Stimulated activated CD4-positive, alpha-beta T cell treated with anti-CD3 and anti-CD28 coated beads, Interleukin-1b, Interleukin-23, amount 100 ng/mL, for 4 hours (primary cell): ENCODE measurements at regions not wholly inside any gene's neighbourhood (a gene's known extent, or its start where the extent isn't known, plus 50 kb on each side); places are given as distances from the start of the nearest gene placed in this dataset.
A peak's percentile ranks its signal among the peaks of the same experiment; 100 is the strongest.

Source experiments
- DNase-seq, 2 donors: peaks; one replicate each; pipeline ENCODE4 v3.0.0-alpha.2; 2020; ENCODE audit warnings: low read depth in 2 of 2

- no peak for DNase-seq
Observed at GRCh38 chr11:32161293-32161692, 70.4 kb downstream of the RCN1 start.

- DNase-seq, result no peak
Observed at GRCh38 chr11:32162351-32162750, 71.5 kb downstream of the RCN1 start.

DNA sequence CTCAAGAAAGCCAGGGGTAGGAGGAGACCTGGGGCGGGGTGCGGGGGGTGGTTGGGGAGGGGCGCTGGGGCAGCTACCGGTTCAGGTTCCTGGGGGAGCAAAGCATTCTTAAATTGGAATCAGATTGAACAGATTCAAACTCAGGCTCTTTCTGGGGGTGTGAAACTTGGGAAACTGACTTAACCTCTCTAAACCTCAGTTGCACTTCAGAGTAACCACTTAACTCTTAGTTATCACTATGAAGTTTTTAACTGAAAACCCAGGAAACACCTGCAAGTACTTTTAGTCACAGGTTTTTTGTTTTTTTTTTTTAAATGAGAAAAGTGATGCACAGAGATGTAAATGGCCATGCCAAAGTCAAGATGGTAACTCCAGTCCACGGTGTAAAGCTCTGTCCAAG lies 72.0 kb downstream of the RCN1 start:
- no peak for DNase-seq

DNA sequence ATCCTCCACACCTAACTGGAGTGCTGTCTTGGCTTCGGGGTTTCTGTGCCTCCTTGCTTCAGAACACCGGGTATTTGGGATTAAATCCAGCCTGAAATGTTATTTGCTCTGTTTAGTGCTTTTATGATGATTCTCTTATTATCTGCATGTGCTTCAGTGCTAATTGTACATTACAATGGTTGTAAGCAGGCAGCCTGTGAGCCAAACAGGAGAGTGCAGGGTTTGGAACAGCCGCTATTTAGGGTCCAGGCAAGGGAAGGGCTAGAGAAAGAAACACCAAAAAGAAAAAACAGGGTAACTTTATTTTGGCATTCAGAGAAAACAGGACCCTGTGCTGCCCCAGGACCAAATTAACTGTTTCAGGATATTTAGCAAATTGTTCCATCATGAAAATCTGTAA lies 72.7 kb downstream of the RCN1 start:
- DNase-seq, result no peak

DNA sequence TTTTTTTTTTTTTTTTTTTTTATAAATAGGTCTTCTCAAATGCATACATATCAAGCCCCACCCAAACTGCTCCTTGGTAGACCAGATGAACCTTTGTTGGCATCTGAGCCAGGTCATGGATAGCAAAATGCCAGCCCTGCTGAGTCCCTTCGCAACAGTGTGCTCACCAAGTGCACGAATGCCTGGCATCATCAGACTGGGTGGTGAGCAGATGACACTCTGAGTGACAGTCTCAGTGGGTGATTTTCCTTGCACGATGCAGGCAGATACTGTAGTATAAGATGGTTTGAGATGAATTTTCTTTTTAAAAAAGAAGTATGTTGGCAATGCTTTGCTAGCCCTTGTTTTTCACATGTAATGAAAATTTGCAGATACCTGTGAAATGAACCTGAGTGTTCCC lies 74.0 kb downstream of the RCN1 start:
- no peak for DNase-seq

GRCh38 chr11:32168924-32169323 lies 78.0 kb downstream of the RCN1 start:
- DNase-seq, result no peak

- no peak for DNase-seq
Observed at GRCh38 chr11:32171445-32171844, 80.6 kb downstream of the RCN1 start.

GRCh38 chr11:32172041-32172847 lies 81.4 kb downstream of the RCN1 start:
- no peak for DNase-seq

- peak in 1 of 2 donors; percentile 3 for DNase-seq
Observed at GRCh38 chr11:32172848-32173834, 82.3 kb downstream of the RCN1 start.

DNA sequence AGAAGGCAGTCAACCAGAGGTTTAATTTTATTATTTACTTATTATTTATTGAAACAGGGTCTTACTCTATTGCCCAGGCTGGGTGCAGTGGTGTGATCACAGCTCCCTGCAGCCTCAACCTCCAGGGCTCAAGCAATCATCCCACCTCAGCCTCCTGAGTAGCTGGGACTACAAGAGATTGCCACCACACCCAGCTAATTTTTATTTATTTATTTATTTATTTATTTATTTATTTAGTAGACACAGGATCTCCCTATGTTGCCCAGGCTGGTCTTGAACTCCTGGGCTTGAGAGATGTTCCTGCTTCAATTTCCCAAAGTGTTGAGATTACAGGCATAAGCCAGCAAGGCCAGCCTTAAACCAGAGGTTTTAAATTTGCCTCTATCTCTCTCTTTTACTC lies 83.1 kb downstream of the RCN1 start:
- DNase-seq, result no peak

DNA sequence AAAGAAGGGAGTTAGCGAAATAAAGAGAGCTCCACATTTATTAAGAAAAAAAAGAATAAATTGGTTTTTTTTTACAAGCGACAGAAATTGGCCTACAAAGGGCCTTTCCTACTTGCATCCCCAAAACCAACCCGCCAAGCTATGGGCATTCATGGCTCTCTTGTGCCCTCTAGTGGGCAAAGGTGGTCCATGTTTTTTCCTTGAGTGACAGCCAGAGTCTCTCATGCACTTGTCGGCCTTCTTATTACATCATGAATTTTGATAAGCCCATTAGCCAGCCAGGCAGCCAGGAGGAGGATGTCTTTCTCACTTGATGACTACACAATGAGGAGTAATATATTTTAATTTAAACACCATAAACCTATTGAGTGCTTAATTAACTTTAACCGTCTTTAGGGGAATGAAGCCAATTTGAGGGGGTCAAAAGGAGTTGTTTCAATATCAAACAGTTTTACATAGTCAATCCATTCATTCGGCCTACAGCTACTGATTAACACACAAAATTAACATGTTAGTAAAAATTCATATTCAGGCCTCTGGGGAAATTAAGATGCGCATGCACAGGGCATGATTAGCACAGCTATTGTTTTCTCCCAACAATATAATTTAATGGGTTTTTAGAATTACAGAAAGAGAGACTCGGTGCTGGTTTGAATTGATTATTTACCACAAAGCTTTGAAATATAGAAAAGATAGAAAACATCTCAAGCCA lies 85.5 kb downstream of the RCN1 start:
- DNase-seq, result peak; percentile 53 to 79

DNA sequence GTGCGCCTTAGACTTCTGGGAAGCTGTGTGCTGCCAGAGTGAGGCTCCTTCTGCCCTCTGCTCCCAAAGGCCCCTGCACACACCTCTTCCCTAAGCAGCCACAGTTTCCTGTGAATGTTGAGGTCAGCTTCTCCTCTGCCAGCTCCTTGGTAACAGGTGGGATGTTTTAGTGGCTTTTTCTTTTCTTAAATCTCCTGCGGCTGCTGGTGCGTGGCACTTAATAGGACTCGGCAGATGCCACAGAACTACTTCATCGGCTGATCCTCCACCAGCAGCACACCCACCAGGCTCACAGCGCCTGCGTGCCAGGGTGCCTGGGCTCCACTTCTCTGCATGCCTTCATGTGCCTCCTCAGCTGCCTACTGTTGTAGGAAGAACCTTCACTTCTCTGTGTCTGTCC lies 87.8 kb downstream of the RCN1 start:
- no peak for DNase-seq

GRCh38 chr11:32183512-32183911 lies 92.6 kb downstream of the RCN1 start:
- DNase-seq, result no peak

DNA sequence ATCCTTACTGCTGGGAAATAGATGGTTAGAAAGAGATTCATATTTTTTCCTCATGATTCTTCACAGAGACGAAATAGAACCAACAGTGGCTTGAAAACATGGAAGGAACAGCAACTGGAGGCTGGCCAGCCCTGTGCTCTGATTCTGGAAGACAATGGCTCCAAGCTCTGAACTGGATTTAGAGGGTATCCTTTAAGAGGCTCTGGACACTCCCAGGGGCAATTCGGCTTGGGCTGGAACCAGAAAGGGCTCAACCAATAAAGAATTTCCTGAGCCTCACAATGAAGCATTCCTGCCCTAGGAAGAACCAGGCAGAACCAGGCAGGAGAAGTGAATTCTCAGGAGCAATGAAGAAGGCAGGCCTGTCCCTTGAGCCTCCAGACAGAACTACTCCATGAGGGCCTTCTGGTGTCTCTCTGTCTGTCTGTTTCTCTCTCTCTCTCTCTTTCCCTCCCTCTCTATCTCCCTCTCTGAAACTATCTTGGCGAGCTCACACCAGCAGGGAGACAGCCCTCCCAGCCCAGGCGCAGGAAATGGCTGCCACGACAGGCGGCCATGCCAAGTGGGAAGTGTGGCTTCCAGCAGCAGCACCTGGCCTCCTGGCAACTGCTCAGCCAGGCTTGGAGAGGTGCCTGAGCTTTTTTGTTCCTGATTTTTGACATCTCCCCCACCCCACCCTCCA lies 93.3 kb downstream of the RCN1 start:
- no peak for DNase-seq

GRCh38 chr11:32184723-32185376 lies 94.0 kb downstream of the RCN1 start:
- DNase-seq, result no peak

DNA sequence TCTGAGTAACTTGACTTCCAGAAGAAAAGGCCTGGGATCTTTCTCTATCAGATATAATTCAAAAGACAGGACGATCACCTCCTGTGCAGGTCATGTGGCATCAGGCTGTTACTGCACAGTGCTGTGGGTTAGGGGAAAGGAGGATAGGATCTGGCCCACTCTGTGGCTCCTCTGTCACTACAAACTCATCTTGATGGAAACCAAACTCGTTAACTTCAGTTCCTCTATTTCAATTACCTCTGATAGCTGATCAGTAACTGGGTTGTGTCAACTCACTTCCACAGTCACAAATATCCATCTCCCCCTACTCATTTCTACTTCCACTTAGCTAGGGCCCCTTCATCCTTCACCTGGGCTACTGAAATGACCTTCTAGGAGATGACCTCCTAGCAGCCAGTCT lies 95.2 kb downstream of the RCN1 start:
- DNase-seq, result no peak

DNA sequence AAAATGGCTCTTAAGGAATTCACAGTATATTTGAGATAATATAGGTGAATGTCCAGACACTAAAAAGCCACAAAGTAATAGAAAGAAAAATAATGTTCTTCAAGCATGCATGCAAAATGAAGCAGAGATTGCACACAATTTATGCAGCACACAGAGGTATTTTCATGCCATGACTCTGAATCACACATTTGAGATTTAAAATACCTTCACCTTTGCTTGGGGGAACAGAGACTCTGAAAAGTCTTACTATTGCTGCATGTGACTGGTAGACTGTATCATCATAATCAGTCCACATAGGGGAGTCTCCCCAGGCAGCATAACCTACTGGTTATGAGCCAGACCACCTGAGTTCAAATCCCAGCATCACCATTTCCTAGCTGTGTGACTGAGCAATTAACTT lies 96.2 kb downstream of the RCN1 start:
- DNase-seq, result no peak

DNA sequence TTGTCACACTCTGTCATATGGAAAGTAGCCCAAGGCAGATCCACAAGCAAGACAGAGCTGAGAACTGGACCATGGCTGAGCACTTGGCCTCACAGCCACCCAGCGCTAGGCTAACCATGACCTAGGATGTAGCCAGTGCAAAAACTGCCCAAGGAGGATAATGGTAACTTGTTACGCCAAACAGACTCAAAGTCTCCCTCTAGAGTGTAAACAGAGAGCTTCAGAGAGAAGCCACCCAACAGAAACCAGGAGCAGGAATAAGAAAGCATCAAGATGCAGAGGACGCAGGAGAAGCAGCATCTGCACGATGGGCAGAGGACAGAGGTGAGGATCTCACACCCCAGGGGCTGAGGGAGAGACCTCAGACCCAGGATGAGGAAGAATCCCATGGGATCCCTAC lies 97.9 kb downstream of the RCN1 start:
- DNase-seq, result no peak

DNA sequence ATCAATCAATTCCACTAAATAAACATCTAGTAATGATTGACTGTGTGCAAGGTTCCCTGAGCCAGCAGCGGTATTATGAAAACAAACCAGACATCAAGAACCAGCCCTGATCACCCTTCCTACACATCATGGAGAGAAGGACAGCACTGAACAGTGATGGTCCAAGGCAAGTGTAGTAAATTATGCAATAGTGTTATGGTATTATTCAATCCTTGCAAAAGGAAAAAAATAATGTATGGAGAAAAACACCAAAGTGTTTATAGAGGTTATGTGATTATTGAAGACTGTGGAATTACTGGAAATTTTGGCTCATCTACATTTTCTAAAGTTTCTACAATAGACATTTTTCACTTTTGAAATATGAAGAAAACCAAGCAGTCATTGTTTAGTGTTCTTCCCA lies 105.3 kb downstream of the RCN1 start:
- no peak for DNase-seq

DNA sequence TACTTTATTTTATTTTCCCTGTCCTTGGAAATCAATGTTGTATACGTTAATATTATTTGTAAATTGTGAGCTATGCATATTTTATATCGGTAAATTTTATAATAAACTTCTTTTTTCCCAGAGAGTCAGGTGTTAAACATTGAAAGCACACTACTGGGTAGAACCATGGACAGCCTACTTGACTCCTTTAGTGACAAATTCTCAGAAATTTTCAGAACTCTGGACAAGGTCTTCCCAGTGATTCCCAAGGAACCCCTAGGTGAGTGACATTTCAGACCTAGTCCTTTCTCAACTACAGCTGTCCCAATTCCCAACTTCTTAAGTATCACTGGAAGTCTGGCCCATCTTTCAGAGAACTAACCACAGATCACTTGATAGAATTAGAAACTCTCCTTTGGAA lies 107.2 kb downstream of the RCN1 start:
- DNase-seq, result no peak
